Cardiac septum (tissue), 1 donor: ENCODE measurements at regions not wholly inside any gene's neighbourhood (a gene's known extent, or its start where the extent isn't known, plus 50 kb on each side); places are given as distances from the start of the nearest gene placed in this dataset.
"Not testable (repeated sequence)": the region's sequence is repeated elsewhere in the genome, so short reads cannot be mapped to it uniquely, and the experiment has no call there.

Experiments used
- DNase-seq: peaks from one replicate; pipeline ENCODE4 v3.0.0-alpha.2; 2020; ENCODE audit warnings: low spot score
- intact Hi-C: fragments of 100-400 bp; cut with DNase I; formaldehyde crosslinking; loops from one replicate; pipeline ENCODE4 v1.14.0; 2022
- donor health status: DM: no; HTN: no; CAD: no.

DNA sequence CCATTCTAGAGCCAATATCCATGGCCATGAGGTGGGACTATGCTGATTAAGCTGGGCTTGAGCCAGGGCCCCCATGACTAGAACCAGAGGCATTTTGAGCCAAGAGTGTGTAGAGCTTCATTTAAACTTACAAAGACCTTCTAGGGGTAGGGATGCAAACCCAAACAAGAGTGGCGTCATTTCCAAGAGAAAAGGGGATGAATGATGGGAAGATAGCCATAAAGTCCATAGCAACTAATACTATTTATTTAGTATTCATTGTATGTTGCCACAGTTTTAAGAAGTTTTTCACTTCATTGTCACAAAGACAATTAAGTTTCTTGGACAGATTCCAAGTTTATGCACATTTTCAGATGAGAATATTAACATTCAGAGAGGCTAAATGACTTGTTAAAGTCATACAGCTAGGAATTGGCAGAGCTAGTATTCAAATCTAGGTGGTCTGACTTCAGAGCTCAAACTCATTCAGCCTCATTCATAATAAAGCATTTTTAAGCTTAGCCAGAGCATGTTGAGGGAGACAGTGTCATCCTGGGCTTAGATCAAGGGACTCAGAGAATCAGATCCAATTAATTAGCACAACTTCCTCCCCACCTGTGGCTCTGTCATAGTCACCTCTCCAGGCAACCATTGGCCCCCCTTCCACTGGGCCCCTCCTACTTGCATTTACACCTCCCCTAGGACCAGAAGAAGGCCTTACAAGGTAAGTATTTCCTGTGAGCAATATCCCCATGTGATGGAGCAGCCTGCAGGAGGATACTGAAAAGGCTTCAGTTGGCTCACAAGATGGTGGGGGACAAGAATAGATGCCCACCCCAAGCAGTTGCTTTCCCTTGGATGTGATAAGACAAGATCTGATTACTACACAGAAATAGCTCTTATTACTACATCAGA, 95.0 kb upstream of the PCSK1 start:
- no peak for DNase-seq
- intact Hi-C loops, result no loop called here

DNA sequence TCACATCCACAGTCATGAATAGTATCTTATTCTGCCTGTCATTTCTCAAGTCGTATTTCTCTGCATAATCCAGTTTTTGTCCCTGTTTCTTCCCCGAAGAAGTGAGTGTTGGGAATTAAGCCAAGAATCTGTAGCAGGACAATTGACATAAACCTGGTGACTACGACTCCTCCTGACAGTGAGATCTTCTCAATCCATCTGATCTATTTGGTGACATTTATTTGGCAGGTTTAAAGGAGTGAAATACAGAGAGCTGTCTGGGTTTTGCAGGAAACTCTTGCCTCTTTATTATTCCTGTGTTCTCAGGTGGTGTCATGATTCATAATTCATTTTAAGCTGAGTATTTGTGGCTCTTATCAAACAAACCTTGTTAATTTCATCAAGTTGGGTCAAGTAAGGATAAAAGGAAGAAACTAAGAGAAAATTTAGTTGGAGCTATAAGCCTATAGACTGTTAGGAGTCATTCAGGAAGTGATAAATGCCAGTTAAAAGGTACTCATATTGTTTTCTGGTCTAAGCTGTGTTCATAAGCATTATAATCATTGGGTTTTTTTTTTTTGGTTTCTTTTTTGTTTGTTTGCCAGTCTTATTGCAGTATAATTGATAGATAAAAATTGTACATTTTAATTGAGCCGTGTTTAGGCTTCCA, 95.9 kb upstream of the PCSK1 start:
- intact Hi-C loops, result no loop called here
- DNase-seq, result no peak

DNA sequence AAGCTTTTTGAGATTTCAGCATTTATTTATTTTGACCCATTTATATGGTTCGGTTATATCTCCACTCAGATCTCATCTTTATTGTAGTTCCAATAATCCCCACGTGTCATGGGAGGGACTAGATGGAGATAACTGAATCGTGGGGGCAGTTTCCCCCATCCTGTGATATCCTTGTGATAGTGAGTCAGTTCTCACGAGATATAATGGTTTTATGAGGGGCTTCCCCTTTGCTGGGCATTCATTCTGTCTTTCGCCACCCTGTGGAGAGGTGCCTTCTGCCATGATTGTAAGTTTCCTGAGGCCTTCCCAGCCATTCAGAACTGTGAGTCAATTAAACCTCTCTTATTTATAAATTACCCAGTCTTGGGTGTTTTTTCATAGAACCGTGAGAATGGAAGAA, 96.5 kb upstream of the PCSK1 start:
- intact Hi-C loops, result no loop called here
- DNase-seq, result no peak

DNA sequence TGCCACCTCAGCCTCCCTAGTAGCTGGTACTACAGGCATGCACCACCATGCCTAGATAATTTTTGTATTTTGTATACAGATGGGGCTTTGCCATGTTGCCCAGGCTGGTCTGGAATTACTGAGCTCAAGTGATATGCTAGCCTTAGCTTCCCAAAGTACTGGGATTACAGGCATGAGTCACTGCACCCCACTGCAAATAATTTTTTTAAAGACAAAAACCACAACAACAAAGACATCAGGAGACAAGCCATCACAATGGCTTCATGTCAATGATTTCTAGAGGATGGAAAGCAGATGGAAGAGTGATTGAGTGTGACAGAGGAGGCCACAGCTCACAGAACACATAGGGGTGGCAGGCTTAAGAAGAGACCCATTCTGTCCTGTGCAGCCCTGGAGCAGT, 97.9 kb upstream of the PCSK1 start:
- no peak for DNase-seq
- intact Hi-C loops, result no loop called here

DNA sequence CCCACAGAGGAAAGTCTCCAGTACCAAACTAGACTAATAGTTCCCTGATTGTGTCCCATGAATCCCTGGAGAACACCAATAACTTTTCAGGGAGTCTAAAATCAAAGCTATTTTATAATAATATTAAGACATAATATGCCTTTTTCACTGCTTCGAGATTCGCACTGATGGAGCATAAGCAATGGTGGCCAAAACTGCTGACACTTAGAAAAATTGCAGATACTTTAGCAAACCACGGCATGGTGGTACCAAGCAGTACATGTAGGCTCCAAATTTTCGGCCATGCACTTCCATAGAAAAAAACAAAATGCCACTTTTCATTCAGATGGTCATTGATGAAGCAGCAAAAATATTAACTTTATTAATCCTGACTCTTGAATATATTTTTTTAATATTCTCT, 100.3 kb upstream of the PCSK1 start:
- DNase-seq, result no peak
- intact Hi-C loops, result no loop called here

DNA sequence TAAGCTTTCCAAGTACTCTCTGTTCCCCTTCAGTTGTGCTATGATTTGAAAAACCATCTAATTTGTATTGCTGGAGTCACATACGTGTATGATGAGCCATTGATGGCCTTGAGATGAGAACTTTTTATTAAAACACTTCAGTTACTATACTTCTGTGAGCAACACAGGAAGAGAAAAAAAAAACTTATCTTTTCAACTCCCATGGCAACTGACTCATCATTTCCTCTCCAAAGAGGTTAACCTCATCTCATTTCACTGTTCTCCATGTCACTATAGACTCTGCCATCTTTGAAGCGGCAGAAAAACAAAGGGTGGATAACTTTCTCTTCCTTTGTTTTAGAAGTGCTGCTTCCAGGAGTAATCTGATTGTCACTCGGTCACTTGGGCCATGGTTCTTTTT, 104.3 kb upstream of the PCSK1 start:
- intact Hi-C loops, result no loop called here
- no peak for DNase-seq

DNA sequence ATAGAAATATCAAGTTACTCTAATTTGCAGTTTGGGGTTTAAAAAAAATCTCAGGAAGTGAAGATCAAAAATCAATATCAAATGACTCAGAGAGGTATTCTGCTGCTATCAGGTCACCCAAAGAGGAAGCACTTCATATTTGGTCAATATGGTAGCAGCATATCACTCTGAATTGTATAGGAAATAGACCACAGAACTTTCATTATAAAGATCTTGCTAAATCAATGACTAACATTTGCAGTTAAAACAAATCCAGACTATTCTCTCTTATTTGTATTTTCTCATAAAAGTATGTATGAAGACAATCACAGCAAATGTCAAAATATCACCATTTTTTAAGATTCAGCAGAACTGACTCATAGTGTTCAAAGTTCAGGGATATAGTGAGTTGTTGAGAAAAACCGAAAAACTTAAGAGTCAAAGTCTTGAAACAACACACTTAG, 105.8 kb upstream of the PCSK1 start:
- DNase-seq, result no peak
- intact Hi-C loops, result no loop called here

DNA sequence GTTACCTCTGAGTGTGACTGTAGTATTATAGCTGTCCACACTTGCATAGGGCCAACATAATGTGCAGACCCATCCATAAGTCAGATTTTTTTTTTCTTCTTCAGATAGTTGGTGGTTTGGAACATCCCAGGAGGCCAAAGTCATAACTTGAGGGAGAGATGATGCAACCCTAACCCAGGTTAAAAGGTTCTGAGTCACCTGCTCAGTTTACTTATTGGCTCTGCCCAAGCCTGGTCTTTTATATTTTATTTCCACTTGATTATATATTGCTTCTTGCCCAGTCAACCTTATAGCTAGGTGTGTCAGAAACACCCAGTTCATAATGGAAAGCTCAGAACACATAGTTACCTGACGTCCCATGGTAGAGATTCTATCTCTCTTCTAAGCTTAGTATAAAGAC, 113.1 kb upstream of the PCSK1 start:
- no peak for DNase-seq
- intact Hi-C loops, result no loop called here

DNA sequence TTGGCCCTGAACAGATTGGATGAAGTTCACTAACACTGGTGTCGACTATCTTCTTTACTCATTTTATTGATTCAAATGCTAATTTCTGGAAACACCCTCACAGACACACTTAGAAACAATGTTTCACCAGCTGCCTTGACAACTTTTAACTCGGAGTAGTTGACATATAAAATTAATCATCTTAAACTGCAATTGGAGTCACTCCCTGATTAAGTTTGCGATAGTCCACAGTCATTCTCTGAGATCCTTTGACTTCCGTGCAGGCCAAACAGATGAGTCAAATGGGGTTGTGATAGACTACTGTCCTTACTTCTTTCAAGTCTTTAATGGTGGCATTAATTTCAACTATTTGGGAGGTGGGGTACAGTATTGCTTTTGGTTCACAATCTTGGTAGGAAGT, 114.4 kb upstream of the PCSK1 start:
- intact Hi-C loops, result no loop called here
- no peak for DNase-seq

DNA sequence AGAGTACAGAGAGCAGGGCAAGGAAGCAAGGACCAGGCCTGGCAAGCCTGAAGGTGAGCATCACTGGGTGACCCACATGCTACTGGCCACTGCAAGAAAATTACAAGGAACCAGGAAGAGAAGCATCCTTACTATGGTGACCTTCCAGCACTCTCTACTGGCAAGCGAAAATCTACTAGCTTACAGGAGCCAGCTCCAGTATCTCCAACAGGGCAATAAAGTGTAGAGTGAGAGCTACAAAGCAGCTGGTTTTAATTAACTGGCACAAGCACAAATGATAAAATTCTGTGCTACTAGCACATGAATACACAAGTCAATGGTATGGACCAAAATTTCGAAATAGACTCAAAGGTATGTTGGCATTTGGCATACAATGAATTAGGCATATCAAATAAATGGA, 113.3 kb upstream of the CAST start:
- intact Hi-C loops, result no loop called here
- no peak for DNase-seq

DNA sequence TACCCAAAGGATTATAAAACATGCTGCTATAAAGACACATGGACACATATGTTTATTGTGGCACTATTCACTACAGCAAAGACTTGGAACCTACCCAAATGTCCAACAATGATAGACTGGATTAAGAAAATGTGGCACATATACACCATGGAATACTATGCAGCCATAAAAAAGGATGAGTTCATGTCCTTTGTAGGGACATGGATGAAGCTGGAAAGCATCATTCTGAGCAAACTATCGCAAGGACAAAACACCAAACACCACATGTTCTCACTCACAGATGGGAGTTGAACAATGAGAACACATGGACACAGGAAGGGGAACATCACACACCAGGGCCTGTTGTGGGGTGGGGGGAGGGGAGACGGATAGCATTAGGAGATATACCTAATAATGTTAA, 101.3 kb upstream of the CAST start:
- intact Hi-C loops, DNase-seq: not testable (repeated sequence)

DNA sequence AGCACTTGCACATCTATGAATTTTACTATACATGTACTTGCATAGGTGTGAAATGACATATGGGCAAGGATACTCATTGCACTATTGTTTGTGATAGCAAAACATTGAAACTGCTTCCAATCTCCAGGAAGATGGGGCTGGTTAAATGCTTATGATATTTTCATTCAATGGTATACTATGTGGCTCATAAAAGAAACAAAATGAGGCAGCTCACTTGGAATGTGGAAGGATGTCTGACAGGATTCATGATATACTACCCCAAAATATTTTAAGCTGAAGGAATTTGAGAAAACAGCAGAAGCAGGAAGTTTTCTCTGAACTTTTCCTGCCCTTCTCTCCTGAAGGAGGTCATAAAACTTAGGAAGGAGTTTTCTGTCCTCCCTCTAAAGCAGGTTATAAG, 99.6 kb upstream of the CAST start:
- no peak for DNase-seq
- intact Hi-C loops, result no loop called here

DNA sequence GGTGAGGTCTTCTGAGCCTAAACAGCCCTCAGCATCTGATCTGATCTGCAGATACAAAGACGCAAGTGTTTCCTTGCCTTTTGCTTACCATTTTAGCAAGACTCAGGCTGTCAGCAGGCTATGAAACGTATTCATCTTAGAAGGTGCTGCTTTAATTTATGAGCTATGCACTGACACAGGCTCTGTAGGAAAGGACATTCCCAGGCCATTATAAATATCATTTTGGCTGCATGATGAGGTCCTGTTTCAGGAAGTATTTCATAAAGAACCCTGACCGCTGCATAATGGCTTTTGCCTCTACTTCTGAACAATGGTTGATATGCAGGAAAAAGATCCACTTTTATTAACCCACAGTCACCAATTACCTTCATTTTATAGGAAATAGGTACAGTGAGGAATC, 98.4 kb upstream of the CAST start:
- intact Hi-C loops, result no loop called here
- no peak for DNase-seq

DNA sequence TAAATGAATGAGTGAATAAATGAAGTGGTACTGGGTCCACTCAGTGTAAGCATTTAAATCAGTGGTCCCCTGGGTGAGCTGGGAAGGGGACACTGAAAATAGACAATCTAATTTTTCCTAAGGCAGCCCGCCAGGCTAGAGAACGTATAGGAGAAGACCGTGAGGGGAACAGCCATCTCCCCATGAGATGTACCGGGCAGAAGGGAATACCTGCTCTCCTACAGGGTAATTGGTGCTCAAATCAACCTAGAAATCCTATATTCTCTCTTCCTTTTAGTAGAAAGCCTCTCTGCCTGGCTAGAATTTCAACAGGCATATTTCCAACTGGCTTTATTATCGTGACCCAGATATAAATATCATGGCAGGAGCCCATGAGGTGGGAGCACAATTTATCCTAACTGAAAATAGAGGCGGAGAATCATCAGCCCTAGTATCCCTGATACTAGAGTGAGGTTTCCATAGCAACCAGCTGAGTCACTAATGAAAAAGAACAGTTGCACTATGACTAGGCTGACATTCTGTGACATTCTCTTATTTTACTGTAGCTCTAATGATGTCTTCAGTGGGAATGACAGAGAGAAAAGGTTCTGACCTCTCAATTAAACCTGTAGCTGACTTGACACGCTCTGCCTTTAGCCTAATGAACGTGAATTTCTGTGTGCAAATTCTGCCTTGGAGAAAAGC, 96.5 kb upstream of the CAST start:
- DNase-seq, result no peak
- intact Hi-C loops, result no loop called here

DNA sequence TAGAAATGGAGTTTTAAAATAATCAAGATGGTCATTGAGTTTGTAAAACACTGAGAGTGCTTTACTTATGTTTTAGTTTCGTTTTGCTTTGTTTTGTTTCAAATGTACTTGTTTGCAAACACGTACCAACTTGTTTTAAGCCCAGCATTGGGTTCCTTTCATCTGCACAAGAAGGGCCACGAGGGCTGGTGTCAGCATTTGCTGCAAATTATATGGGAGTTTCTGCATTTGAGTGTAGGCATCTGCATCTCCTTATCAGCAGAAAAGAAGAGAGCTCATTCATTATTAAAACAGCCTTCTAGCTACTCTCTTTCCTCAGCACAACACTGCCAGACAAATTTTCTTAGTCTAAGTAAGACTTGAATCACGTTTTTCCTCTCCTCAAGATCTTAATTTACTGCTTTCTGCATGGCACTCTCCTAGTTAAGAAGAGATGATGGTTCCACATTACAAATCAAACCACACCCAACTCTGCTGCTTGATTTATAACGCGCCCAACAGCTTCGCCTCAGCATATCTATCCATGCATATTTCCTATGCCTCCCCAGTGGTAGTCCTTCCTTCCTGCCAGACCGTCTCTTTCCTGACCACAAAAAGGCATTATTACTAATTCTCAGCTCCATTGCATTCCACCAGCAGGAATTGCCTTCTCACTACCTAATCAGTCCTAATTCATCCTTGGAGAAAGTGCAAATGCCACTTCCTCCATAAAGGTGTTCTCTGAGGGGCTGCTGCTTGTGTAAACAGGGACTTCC, 95.2 kb upstream of the CAST start:
- DNase-seq, result no peak
- intact Hi-C loops, result no loop called here

DNA sequence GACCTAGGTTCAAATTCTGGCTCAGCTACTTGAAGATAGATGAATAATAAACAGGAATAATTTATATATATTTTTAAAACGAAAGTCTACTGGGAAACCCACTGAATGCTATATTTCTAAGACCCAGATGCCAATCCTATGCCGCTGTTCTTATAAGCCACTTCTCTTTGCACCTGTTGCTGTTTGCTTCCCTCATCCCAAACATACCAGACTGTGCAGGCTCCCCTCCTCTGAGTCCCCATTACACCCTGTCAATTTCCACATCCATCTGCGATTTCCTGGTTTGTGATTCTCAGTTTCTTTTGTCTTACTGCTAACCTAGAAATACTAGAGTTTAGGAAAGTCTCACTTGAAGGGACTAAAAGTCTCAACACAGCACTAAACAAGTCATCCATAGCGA, 92.8 kb upstream of the CAST start:
- intact Hi-C loops, result no loop called here
- no peak for DNase-seq

DNA sequence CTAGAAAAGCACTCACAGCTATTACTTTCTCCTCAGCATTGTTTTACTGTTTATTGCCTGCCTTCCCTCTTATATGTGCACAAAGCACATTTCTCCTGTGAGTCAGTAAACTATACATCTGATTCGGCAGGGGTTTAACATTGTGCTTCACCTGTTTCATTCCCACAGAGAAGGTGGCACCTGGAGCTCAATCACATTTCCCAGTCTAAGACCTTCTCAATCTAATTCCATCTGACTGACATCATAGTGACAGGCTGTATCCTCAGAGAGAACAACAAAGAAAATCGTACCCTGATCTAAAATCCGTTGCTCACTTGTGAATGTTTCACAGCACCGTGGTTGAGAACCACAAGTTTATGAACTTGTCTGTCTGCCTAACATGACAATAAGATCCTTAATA, 92.4 kb upstream of the CAST start:
- intact Hi-C loops, result no loop called here
- DNase-seq, result no peak

DNA sequence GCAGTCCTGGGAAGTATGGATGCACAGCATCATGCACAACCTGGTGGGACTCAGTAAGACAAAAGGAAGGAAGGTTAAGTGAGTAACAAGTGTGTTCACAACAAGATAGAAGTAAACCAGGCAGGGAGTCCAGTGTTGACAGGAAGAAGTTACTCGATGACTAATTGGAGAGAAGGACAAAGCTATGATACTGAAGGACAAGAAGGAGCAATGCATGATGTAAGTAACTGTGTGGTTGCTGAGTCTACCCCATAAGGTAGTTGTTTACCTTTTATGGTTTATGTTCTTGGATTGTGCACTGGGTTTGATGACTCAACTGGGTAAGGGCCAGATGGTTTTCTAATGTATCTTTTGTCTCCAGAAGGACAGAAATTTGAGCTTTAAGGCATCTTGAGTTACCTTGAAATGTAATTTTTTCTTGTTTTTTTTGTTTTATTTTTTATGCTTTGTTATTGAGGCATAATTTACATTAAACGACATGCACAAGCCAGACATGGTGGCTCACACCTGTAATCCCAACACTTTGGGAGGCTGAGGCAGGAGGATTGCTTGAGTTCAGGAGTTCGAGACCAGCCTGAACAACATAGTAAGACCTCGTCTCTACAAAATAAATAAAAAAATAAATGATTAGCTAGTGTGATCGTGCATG, 89.2 kb upstream of the CAST start:
- intact Hi-C loops, result no loop called here
- DNase-seq, result no peak

DNA sequence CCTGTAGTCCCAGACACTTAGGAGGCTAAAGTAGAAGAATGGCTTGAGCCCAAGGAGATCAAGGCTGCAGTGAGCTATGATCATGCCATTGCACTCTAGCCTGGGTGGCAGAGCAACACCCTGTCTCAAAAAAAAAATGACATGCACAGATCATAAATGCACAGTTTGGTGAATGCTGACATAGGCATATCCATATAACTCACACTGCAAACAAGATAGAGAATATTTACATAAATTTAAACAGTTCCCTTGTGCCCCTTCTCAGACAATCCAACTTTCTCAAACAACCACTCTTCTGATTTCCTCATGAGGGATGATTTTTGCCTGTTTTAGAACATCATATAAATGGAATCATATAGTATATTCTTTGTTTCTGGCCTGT, 88.7 kb upstream of the CAST start:
- no peak for DNase-seq
- intact Hi-C loops, result no loop called here

DNA sequence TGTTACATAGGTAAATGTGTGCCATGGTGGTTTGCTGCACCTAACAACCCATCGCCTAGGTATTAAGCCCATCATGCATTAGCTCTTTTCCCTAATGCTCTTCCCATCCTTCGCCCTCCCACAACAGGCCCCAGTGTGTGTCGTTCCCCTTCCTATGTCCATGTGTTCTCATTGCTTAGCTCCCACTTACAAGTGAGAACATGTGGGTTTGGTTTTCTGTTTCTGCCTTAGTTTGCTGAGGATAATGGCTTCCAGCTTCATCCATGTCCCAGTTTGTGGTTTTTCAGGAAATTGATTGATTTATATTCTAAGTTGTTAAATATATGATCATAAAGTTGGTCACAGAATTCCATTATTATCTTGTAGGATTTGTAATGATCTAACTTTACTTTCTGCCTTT, 85.3 kb upstream of the CAST start:
- no peak for DNase-seq
- intact Hi-C loops, result no loop called here
